ENCODE measurements at regions not wholly inside any gene's neighbourhood (a gene's known extent, or its start where the extent isn't known, plus 50 kb on each side); places are given as distances from the start of the nearest gene placed in this dataset.

GRCh38 chr6:140893432-140893831, 1239.3 kb upstream of the GJE1 start:
- no peaks in the 10 kb centered on the region for H3K4me1 ChIP-seq
- H3K9me3 ChIP-seq = no peaks in the 10 kb centered on the region
- H3K27ac ChIP-seq = no peak overlapping the region
- TF ChIP-seq POLR2A (IDR thresholded peaks at IDR 0.05) = no peak
- TF ChIP-seq CTCF (IDR thresholded peaks at IDR 0.05) = no peak
- intact Hi-C loops (cut with DNase I; ENCODE audit: low total_unique reads) = no loop called here
- DNase-seq = no peak
- no peaks in the 10 kb centered on the region for H3K27me3 ChIP-seq
- no peak overlapping the region for H3K4me3 ChIP-seq
- no peaks in the 10 kb centered on the region for H3K36me3 ChIP-seq (ENCODE audit: low read depth, missing control alignments)
- WGBS, 2 donors = 68 to 84% methylated on average over 4 of the region's 4 CpGs

- no peak overlapping the region for H3K4me3 ChIP-seq
- H3K27ac ChIP-seq = no peak overlapping the region
- TF ChIP-seq CTCF (IDR thresholded peaks at IDR 0.05) (no peak), POLR2A (IDR thresholded peaks at IDR 0.05) (no peak)
- H3K36me3 ChIP-seq (ENCODE audit: low read depth, missing control alignments) = no peaks in the 10 kb centered on the region
- H3K9me3 ChIP-seq = no peaks in the 10 kb centered on the region
- intact Hi-C loops (cut with DNase I; ENCODE audit: low total_unique reads) = no loop called here
- no peaks in the 10 kb centered on the region for H3K27me3 ChIP-seq
- H3K4me1 ChIP-seq = no peaks in the 10 kb centered on the region
- no peak for DNase-seq
These were observed 1252.8 kb upstream of the GJE1 start for GRCh38 chr6:140879946-140880345.

GRCh38 chr6:140874066-140874465, 1258.7 kb upstream of the GJE1 start:
- DNase-seq = no peak
- TF ChIP-seq CTCF (IDR thresholded peaks at IDR 0.05) = no peak
- no peak for TF ChIP-seq POLR2A (IDR thresholded peaks at IDR 0.05)
- 87 to 91% methylated on average over 3 of the region's 3 CpGs for WGBS, 2 donors

GRCh38 chr6:140872885-140873284, 1259.8 kb upstream of the GJE1 start:
- no peaks in the 10 kb centered on the region for H3K27me3 ChIP-seq
- no peak overlapping the region for H3K27ac ChIP-seq
- no peaks in the 10 kb centered on the region for H3K36me3 ChIP-seq (ENCODE audit: low read depth, missing control alignments)
- no peaks in the 10 kb centered on the region for H3K4me1 ChIP-seq
- DNase-seq = no peak
- no peaks in the 10 kb centered on the region for H3K9me3 ChIP-seq
- TF ChIP-seq CTCF (IDR thresholded peaks at IDR 0.05) = no peak
- TF ChIP-seq POLR2A (IDR thresholded peaks at IDR 0.05) = no peak
- no peak overlapping the region for H3K4me3 ChIP-seq
- intact Hi-C loops (cut with DNase I; ENCODE audit: low total_unique reads) = no loop called here

More at GRCh38 chr6:140874066-140874465, 1258.7 kb upstream of the GJE1 start:
- Histone ChIP-seq H3K27ac (no peak overlapping the region), H3K27me3 (no peaks in the 10 kb centered on the region), H3K9me3 (no peaks in the 10 kb centered on the region), H3K4me3 (no peak overlapping the region), H3K36me3 (ENCODE audit: low read depth, missing control alignments) (no peaks in the 10 kb centered on the region), H3K4me1 (no peaks in the 10 kb centered on the region)
- intact Hi-C loops (cut with DNase I; ENCODE audit: low total_unique reads) = no loop called here

GRCh38 chr6:140871911-140872310, 1260.8 kb upstream of the GJE1 start:
- TF ChIP-seq CTCF (IDR thresholded peaks at IDR 0.05) (no peak), POLR2A (IDR thresholded peaks at IDR 0.05) (no peak)
- no peak overlapping the region for H3K4me3 ChIP-seq
- no peak for DNase-seq
- no peak overlapping the region for H3K27ac ChIP-seq
- no peaks in the 10 kb centered on the region for H3K36me3 ChIP-seq (ENCODE audit: low read depth, missing control alignments)
- H3K4me1 ChIP-seq = no peaks in the 10 kb centered on the region
- intact Hi-C loops (cut with DNase I; ENCODE audit: low total_unique reads) = no loop called here
- no peaks in the 10 kb centered on the region for H3K27me3 ChIP-seq
- H3K9me3 ChIP-seq = no peaks in the 10 kb centered on the region
